GM19240 (cell line): ENCODE measurements at regions not wholly inside any gene's neighbourhood (a gene's known extent, or its start where the extent isn't known, plus 50 kb on each side); places are given as distances from the start of the nearest gene placed in this dataset.
A peak's percentile ranks its signal among the peaks of the same experiment; 100 is the strongest.

ENCODE experiments used
- DNase-seq: peaks from one replicate; pipeline ENCODE4 v3.0.0; 2011; ENCODE audit warnings: low spot score; ENCODE audit not compliant: insufficient read length

DNA sequence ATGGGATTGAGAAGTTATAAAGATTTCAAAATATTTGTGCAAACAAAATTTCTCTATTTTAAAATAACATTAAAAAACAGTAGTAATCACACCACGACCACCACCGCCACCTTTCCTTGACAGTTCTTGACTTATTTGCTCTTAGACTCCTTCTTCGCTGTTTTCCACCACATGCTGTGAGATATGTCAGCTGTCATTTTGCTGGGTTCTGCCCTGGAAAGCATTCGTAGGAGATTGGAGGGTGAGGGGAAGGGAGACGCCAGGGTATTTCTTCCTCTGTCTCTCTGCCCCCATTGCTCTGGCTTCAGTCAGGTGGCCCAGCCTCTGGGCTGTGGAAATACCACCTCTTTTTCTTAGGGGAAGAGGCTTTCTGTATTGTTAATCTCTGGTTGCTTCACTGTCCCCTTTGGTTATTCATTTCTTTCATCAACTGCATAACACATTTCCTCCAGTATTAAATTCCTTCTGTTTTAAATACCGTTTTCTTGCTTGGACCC, 186.2 kb downstream of the NEDD1 start:
- DNase-seq: no peak

DNA sequence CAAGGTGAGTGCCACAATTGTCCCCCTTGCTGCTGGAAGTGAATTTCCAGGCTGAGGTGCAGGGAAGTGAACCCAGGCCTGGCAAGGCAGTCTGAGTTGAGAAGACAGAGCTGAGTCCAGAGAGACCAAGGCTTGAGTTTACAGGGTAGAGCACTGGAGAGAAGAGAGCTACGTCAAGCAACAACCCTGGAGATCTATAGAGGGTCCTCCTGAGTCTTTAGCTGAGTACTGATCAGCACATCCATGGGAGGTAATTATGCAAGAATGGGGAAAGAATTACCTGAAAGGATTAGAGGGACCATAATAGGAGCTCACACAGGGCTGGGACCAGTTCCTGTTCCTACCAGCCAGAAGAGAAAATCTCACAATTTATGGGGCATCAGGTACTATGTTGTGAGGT, 190.7 kb downstream of the NEDD1 start:
- no peak for DNase-seq

DNA sequence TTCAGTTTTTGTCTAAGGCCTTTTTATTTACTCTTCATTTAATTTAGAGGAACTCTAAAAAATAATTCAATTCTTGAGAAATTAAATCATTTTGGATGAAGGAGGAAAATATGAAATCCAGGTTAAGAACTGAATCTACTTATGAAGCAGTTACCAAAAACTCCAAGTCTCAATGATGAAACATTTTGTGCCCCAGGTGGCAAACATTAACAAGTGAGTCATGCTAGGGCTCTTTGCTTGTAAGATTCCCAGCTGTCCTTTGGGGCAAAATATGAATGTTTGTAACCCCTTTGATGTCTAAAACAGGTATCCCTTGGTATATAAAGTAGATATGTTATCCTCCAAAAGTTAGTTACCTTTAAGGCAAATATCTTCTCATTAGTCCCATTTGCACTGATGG, 202.4 kb downstream of the NEDD1 start:
- no peak for DNase-seq

DNA sequence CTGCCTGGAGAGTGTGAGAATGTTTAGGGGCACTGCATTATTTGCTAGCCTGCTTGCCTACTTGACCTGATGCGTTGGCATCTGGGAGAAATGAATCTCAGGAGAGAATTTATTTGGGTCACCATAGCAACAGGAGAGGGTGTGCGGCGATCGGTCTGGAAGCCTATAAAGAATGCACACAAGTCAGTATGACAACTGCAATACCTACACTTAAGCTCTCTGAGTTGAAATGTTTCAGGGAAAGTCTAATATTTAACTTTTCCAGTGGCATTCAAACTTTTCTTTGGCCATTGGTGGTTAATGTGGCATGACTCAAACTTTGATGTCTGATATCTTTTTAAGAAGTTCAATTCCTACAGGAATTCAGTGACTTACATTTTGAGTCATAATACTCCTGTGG, 205.1 kb downstream of the NEDD1 start:
- no peak for DNase-seq

DNA sequence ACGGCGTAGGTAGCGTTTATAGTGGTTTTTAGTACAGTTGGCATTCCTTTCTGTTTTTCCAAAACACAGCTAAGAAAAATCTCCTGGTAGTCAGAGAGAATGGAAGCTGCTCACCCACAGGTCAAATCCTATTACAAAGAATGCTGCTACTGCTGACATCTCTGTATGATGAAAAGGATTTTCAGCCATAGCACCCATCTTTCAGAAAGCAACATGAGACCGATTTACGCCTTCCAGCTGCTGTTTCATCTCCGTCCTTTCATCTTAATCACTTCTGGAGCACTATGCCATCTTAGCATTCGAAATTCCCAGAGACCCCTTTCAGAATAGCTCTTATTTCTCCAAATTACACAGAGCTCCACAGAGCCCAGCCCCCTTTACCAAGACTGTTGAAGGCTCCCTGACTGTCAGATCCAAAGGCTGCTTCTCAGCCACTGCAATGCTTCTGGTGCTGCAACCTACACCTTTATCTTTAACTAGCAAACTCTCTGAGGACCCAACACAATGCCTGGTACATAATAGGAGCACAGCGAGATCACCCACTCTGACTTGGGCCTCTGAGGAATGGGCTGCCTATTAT, 211.8 kb downstream of the NEDD1 start:
- DNase-seq: no peak

DNA sequence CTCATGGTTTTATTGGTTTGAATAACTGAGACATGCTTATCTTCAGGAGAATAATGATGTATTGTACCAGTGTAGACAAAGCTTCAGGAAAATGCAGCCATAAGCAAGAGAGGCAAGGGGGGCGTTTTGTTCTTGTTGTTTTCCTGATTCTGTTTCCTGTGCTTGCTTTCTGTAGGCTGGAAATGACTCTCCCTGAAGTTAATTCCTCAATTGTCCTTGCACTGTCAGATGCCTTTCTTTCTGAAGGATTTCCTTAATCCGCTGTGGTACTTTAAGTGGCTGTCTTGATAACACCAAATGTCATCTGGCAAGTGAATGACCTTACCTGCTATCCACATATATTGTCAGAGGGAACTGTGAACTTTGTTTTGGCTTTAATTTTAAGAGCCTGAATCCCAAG, 220.0 kb downstream of the NEDD1 start:
- DNase-seq: no peak

DNA sequence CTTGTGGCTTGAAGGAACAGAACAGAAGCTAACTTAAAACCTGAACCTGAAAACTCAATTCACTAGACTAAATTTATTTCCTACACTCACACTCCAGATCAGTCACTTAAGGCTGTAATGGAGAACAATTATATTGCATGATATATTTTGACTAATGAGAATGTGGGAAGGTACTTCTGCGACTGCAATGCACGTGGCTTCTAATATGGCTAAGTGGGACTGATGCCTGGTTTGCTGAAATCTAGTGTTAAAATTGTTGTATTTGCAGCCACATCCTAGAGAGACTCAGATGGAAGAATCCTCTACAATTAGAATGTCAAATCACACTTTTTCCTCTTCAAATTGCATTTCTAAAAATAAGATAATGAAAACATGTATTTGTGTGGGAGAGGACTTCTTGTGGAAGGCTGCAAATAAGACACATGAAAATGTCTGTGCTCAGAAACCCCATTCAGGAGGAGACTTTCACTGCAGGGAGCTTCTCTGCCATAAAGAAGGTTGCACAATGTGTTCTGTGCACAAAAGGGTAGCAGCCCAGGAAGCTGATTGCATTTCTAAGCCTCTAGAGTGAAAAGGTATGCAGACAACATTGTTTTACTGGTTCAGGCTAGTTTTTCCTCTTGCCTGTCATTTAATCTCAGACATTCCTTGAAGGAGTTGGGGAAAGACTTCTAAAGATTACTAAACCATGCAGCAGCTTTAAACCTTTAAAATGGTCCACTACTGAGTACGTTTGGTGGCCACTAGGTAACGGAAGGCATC, 224.3 kb downstream of the NEDD1 start:
- DNase-seq: no peak

DNA sequence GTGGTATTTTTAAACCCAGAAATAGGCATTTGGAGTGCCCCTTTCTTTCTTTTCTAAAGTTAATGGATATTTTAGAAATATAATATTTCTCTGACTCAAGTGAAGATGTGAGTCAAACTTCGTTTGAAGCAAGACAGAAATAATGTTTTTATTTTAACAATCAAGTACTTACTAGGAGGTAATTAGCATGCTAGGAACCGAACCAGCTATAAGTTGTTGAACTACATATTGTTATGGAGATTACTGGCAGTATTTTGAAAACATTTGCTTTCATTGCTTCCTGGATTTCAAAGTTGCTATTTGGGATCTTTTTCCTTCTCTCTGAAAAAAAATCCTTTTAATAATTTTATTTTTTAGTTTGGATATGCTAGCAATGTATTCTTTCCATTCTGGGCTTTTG, 225.2 kb downstream of the NEDD1 start:
- no peak for DNase-seq

DNA sequence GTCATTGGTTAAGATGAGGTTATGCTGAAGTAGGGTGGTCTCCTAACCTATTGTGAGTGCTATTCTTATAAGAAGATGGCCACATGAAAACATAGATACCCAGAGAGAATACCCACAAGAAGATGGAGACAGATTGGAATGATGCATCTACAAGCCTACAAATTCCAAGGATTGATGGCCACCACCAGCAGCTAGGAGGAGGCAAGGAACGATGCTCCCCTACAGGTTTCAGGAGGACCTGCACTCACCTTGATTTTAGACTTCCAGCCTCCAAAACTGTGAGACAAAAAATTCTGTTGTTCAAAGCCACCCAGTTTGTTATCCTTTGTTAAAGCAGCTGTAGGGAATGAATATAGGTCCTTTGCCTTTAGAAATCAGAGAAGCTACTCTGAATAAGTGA, 227.4 kb downstream of the NEDD1 start:
- DNase-seq: no peak

DNA sequence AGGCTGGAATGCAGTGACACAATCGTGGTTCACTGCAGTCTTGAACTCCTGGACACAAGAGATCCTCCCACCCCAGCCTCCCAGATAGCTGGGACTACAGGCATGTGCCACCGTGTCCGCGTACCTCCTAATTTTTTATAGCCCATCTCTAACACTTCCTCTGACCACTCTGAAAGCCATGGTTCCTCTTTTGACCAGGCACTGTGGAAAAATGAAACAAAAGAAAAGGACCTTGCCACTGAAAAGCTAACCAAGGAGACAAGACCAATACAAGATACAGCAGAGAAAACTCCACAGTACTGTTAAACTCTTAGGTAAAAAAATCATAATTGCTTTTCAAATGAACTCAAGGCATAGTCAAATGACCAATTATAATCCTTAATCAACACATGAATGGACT, 233.3 kb downstream of the NEDD1 start:
- no peak for DNase-seq

DNA sequence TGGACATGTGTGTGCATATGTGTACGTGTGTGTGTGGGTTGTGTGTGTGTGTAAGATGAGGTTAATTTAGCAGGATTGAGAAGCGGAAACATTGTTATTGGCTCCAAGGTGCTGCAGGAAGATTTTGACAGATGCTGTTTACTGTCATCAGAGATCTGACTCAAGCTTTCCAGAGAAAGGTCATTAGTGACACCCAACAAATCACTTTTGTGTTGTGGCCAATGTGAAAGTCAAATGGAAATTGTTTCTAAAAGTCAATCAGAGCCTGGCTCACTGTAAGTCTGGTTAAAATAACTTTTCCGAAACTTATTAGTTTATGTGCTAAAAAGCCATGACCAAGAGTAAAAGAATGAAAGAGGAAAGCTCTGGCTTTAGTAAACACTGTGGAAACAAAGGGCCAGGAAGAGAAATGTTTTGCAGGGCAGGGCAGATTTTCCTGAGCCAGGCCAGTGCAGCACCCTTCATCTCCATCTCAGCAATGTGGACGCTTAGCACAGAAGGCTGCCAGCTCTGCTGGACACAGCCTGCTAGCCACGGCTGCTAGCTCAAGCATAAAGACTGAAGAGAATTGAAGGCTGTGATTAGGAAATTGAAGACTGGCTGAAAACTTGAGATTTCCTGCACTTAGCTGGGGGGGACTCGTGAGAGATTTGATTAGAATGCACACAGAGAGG, 235.8 kb downstream of the NEDD1 start:
- no peak for DNase-seq

DNA sequence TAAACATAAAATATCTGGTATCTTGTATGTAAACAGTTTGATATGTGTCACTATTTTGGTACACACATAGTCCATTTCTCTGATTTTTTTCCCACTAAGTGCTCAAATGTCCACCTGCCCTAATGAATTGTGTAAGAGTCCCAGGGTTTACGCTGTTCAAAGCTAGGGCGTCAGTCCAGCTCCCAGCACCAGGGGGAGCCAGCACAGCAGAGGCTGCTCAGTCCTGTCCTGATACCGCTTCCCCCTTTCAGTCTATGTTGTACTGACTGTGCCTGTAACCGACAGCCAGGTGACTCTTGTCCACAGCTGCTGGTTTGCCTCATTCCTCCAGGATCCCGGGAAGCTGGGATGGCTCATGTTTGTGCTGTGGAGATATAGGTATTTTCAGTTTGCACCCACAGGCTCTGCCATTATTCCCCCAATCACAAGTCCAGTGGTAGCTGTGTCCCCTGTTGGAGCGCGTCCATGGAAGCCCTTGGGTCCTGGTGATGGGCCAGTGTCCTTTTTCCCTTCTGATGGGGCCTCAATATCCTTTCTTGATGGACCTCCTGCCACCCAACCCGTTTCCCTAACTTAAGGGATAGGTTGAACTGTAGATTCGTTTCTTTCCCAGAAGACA, 242.0 kb downstream of the NEDD1 start:
- peak; percentile 13 for DNase-seq

DNA sequence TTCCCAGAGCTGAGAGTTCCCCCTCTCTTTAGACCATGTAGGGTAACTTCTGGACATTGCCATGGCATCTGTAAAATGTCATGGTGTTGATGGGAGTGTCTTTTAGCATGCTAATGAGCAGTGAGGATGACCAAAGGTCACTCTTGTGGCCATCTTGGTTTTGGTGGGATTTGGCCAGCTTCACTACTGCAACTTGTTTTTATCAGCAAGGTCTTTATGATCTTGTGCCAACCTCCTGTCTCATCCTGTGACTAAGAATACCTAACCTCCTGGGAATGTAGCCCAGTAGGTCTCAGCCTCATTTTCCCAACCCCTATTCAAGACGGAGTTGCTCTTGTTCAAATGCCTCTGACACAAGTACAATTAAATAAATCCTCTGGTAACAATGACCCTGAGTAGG, 244.4 kb downstream of the NEDD1 start:
- DNase-seq: no peak

DNA sequence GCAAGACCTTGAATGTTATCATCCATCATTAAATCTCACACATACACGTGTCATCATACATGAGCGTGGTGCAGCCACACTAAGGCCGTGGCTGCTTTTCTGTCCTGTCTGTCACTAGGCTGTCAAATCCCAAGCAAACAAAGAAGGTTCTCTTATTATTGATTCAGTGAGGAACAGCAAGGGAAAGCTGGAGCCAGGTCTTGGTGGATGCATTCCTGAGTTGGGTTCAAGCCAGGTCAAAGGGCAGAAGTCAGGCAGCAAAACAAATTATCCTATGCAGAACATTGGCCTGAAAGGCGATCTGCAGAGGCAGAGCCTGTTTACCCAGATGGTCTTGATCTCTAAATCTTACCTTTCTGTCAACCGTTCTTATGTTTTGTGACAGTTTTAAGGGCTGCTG, 252.3 kb downstream of the NEDD1 start:
- no peak for DNase-seq

DNA sequence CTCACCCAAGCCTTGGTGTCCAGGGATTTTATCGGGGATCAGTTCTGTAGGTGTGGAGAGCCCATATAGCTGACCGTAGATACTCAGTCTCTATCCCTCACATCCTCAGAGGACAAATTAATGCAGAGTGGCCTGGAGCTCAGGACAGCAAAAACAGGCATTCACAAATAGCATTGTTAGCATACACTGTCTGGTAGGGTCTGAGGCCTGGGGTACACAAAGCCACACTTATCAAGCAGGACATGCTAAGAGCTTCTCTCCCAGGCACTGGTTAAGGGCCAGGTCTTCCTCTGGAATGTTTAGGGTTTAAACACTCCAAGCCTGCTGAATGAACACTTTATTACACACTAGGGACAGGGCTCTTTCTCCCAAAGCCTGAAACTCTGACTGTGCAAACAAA, 253.2 kb downstream of the NEDD1 start:
- DNase-seq: no peak

DNA sequence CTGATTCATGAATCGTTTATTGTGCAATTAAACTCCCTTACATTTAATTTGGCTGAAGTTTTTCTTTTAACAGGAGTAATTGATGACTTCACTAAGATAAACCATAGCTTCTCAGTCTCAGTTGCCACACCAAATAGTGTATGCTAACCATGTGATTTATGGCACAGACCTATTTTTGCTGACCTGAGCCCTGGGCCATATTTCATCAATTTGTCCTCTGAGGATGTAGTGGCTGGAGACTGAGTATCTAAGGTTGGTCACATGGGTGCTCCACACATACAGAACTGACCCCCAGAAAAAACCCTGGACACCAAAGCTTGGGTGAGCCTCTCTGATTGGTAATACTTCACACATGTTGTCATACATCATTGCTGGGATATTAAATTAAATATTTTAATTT, 255.1 kb downstream of the NEDD1 start:
- no peak for DNase-seq

DNA sequence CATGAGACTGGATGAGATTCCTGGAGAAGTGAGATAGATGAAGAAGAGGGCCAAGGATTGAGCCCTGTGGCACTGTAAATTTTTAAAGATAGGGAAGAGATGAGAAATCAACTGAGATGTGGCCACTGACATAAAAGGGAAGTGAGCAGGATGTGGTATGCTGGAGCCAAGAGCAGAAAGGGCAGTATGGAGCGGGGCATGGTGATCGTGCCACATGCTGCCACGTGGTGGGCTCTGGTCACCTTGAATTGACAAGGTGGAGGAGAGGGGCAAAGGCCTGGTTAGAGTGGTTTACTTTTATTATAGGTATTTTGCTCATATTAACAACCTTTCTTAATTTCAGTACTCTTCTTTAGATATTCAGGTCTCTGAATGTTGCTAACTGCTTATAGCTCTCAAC, 257.9 kb downstream of the NEDD1 start:
- no peak for DNase-seq

DNA sequence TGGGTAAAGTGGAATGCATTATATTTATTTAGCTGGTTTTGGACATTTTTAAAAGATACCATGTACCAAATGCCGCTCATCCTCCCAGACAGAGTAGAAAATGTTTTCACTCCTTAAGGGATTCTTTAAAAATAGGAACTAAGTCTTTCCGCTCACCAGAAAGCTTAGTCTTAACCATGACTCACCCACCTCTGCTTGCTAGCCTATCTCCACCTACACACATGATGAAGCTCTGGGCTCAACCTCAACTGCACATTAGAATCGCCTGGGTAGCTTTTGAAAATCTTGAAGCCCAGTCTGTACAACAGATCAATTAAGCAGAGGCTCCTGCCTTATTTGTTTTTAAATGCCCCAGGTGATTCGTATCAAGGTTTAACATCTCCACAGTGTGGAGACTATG, 260.5 kb downstream of the NEDD1 start:
- no peak for DNase-seq

DNA sequence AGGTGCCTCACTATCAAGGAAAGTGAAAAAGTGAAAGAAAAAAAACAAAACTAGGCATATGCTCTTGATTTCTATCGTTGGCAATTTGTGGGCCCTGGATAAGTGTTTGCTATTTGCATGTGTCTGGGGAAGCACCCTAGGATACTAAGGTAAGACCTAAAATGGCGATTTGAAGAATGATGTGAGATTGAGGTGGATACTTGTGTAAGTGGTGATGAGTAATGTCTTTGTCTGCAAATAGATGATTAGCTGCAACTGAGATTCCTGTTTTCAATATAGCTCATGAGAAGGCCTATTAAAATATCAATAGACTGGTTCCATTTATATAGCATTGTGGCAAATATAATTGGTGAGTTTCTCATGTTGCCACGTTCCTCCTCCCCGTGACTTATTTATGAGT, 261.7 kb downstream of the NEDD1 start:
- DNase-seq: no peak

DNA sequence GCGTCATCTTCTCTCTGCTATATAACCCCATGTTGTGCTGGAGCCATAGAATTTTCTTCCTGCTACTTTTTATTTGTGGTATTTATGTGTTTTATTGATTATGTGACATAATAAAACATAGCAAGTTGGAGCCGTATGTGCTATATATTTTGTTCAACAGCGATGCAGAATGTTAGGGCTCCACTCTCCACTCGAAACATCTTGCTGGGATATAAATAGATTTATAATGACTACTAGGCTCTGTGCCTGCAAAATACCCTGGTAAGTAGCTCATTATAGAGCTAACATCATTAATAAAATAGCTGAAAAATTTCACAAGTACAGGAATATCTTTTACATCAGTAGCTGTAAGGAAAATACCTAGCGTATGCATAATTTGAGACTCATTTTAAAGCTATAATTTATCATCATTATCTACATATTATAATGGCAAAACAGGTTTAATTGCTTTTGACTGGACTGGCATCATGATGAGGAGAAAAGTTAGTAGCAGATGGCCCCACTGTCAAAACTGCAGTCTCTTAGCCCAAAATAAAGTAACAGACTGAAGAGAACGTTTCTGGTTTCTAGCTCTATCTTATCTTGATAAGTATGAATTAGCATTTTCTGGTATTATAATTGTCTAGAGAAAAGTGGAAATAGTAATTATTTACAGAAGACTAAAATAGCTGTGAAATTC, 263.0 kb downstream of the NEDD1 start:
- DNase-seq: no peak

DNA sequence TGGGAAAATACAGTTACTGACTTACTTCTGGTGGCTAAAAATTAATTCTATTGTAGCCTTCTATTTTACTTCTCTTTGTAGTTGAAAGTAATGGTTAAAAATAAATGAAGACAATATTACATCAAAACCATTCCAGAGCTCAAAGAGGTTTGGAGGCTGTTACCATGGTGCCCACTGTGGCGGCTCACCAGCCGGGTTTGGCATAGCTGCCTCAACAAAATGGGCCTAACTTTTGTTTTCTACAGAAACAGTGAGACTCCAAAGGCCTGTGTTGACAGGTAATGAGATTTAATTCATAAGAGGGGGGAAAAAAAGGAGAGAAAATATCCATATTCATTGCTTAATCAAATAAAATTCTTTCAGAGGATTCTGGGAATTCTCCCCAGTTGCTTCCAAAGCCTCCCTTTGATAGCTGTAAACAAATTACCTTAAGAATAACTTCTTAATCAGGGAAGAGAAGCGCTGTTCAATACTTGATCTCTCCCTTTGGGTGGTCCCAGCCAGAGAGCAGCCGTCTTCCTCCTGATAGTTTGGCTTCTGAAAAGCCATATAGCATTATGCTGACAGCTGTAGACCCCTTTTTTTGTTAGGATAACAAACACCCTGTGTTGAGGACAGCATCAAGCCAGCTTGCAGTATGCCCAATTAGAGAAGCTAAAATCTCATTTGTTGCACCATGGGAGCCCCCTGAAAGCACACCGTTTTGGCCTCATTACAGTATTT, 266.8 kb downstream of the NEDD1 start:
- no peak for DNase-seq
